Heart left ventricle (tissue), 13 donors: ENCODE measurements at regions not wholly inside any gene's neighbourhood (a gene's known extent, or its start where the extent isn't known, plus 50 kb on each side); places are given as distances from the start of the nearest gene placed in this dataset.

Experiments used
- CTCF ChIP-seq, 12 donors: fragments of 200-600 bp; sonication (generic) in 4 of 12; IDR thresholded peaks; one replicate each; pipeline versions ENCODE4 v1.5.0 to v1.8.0; 2018 to 2022; ENCODE audit warnings: antibody characterized with exemption in 12 of 12, mild to moderate bottlenecking in 5 of 12
- POLR2A ChIP-seq, 2 donors: fragments of 450-650 bp; IDR thresholded peaks; one replicate each; pipeline ENCODE4 v1.6.1; 2017; ENCODE audit warnings: antibody characterized with exemption in 2 of 2, mild to moderate bottlenecking in 2 of 2, moderate library complexity in 2 of 2
- donor health status: ischemic (EF 13 %, LVEDD 7.1; RV severe dilation, severe dysfunction).
- donor health status: DM: no; HTN: yes; CAD: no.
- donor health status: DM: no; HTN: no; CAD: no.
- donor health status: ischemic (EF 25% LVEDD 6.9; RV normal size, moderate dysfunction).
- donor health status: ischemic (EF 25% LVEDD 5.7; RV mildly dilated, moderate dysfunction).
- donor health status: ischemic (EF 35%, LVEDD 5.7; RV mildly dilated, moderate dysfunction).
- donor health status: nonischemic (EF 11% LVEDD 7.7; RV severe dilation, severe dysfunction).
- donor health status: DM: yes; HTN: yes; CAD: no.
- donor health status: PGD.
- donor health status: ischemic (EF 29% LVEDD 5.4; RV normal size, mild dysfunction).
- donor health status: nonischemic (EF 23%, LVEDD 6.1; RV moderate dilation, normal function).

- TF ChIP-seq CTCF (IDR thresholded peaks at IDR 0.05) (no peak), POLR2A (IDR thresholded peaks at IDR 0.05) (no peak)
Measured at GRCh38 chr11:115607621-115608221, 103.5 kb upstream of the CADM1 start.
